GM23338 (cell line): ENCODE measurements at regions not wholly inside any gene's neighbourhood (a gene's known extent, or its start where the extent isn't known, plus 50 kb on each side); places are given as distances from the start of the nearest gene placed in this dataset.

ENCODE experiments used
- ATAC-seq: fragments of 200-7000 bp; cut with Tn5 transposase; 3 replicates; pipeline ENCODE4 v1.9.1; 2020
- DNase-seq: peaks from one replicate; pipeline ENCODE4 v3.0.0-alpha.2; 2015; ENCODE audit warnings: low spot score
- H2AFZ ChIP-seq: fragments of 200-600 bp; sonication (generic); 2 replicates; pipeline ENCODE4 v1.8.0; 2016; ENCODE audit warnings: antibody characterized with exemption, mild to moderate bottlenecking, moderate library complexity
- H3F3A ChIP-seq: fragments of 200-600 bp; sonication (generic); replicated peaks from 2 replicates; pipeline ENCODE4 v1.8.0; 2017; ENCODE audit warnings: antibody characterized with exemption, mixed run types, low read depth
- H3K27ac ChIP-seq: fragments of 200-600 bp; sonication (generic); 2 replicates; pipeline ENCODE4 v1.6.1; 2016; ENCODE audit warnings: low read depth
- H3K27me3 ChIP-seq: fragments of 200-600 bp; sonication (generic); 2 replicates; pipeline ENCODE4 v1.8.0; 2016; ENCODE audit warnings: mild to moderate bottlenecking, mixed run types, moderate library complexity; ENCODE audit not compliant: insufficient read depth
- H3K36me3 ChIP-seq: fragments of 200-600 bp; sonication (generic); 2 replicates; pipeline ENCODE4 v1.8.0; 2016; ENCODE audit warnings: mild to moderate bottlenecking; ENCODE audit not compliant: insufficient read depth
- H3K4me1 ChIP-seq: fragments of 200-600 bp; sonication (generic); 2 replicates; pipeline ENCODE4 v1.8.0; 2016; ENCODE audit warnings: mild to moderate bottlenecking, moderate library complexity; ENCODE audit not compliant: insufficient read depth
- H3K4me2 ChIP-seq: fragments of 200-600 bp; sonication (generic); 2 replicates; pipeline ENCODE4 v1.7.1; 2017; ENCODE audit warnings: mixed run types
- H3K4me3 ChIP-seq: fragments of 200-600 bp; sonication (generic); 2 replicates; pipeline ENCODE4 v1.6.1; 2016; ENCODE audit warnings: mixed run types
- H3K79me2 ChIP-seq: fragments of 200-600 bp; sonication (generic); replicated peaks from 2 replicates; pipeline ENCODE4 v1.8.0; 2017; ENCODE audit warnings: mild to moderate bottlenecking; ENCODE audit not compliant: insufficient read depth
- H3K9me2 ChIP-seq: fragments of 200-600 bp; sonication (generic); 2 replicates; pipeline ENCODE4 v1.8.0; 2017; ENCODE audit not compliant: insufficient read depth
- H4K20me1 ChIP-seq: fragments of 200-600 bp; sonication (generic); replicated peaks from 2 replicates; pipeline ENCODE4 v1.8.0; 2017; ENCODE audit warnings: mild to moderate bottlenecking; ENCODE audit not compliant: insufficient read depth
- H3K27ac Mint-ChIP-seq: 2 replicates; pipeline ENCODE4 v1.8.0; 2020; ENCODE audit warnings: inconsistent platforms, mild to moderate bottlenecking, moderate library complexity, mixed read lengths
- H3K27me3 Mint-ChIP-seq: 3 replicates; pipeline ENCODE4 v1.8.0; 2022; ENCODE audit warnings: low read depth, mild to moderate bottlenecking, moderate library complexity, mixed read lengths, inconsistent platforms; ENCODE audit not compliant: insufficient read depth, poor library complexity
- H3K36me3 Mint-ChIP-seq: 3 replicates; pipeline ENCODE4 v1.8.0; 2021; ENCODE audit warnings: low read depth, mild to moderate bottlenecking, inconsistent platforms, moderate library complexity, mixed read lengths
- H3K4me1 Mint-ChIP-seq: 3 replicates; pipeline ENCODE4 v1.8.0; 2020; ENCODE audit warnings: mild to moderate bottlenecking, inconsistent platforms, mixed read lengths
- H3K4me3 Mint-ChIP-seq: 3 replicates; pipeline ENCODE4 v1.8.0; 2021; ENCODE audit warnings: moderate library complexity, mild to moderate bottlenecking, inconsistent platforms, mixed read lengths
- H3K9me3 Mint-ChIP-seq: 3 replicates; pipeline ENCODE4 v1.8.0; 2020; ENCODE audit warnings: moderate library complexity, mild to moderate bottlenecking, inconsistent platforms, mixed read lengths
- CREB1 ChIP-seq: fragments of 250-450 bp; sonication (Bioruptor Pico); IDR thresholded peaks from 2 replicates; pipeline ENCODE4 v1.5.0; 2020; ENCODE audit warnings: low read depth, mild to moderate bottlenecking, moderate library complexity
- CTCF ChIP-seq, 2 experiments: fragments of 200-600 bp in 1 of 2; sonication (generic) in 1 of 2; conservative IDR thresholded peaks; 2 replicates each; pipeline versions ENCODE4 v1.5.1 to v1.6.1; 2016 to 2017; ENCODE audit warnings: antibody characterized with exemption in 2 of 2, low read depth in 2 of 2, mild to moderate bottlenecking in 2 of 2, moderate library complexity in 1 of 2
- ETS1 ChIP-seq: IDR thresholded peaks from 2 replicates; pipeline ENCODE4 v1.6.1; 2016; ENCODE audit warnings: antibody characterized with exemption
- EZH2 ChIP-seq: fragments of 200-600 bp; sonication (generic); IDR thresholded peaks from one replicate; pipeline ENCODE4 v1.8.0; 2017; ENCODE audit warnings: antibody characterized with exemption, mild to moderate bottlenecking, low read depth; ENCODE audit not compliant: unreplicated experiment
- EZH2phosphoT487 ChIP-seq: fragments of 200-600 bp; sonication (generic); IDR thresholded peaks from one replicate; pipeline ENCODE4 v1.8.1; 2018; ENCODE audit warnings: antibody characterized with exemption; ENCODE audit not compliant: unreplicated experiment
- NANOG ChIP-seq: IDR thresholded peaks from 2 replicates; pipeline ENCODE4 v1.6.1; 2016; ENCODE audit warnings: antibody characterized with exemption, borderline replicate concordance
- REST ChIP-seq: IDR thresholded peaks from one replicate; pipeline ENCODE4 v1.6.1; 2018; ENCODE audit warnings: antibody characterized with exemption; ENCODE audit not compliant: unreplicated experiment
- ZNF114 ChIP-seq: fragments of 250-450 bp; sonication (Bioruptor Pico); IDR thresholded peaks from 2 replicates; pipeline ENCODE4 v1.5.0; 2020; ENCODE audit warnings: mild to moderate bottlenecking, moderate library complexity
- ZNF331 ChIP-seq: fragments of 250-450 bp; sonication (Bioruptor Pico); IDR thresholded peaks from 2 replicates; pipeline ENCODE4 v1.5.0; 2020; ENCODE audit warnings: low read depth, mild to moderate bottlenecking, moderate library complexity
- ZNF462 ChIP-seq: fragments of 250-450 bp; sonication (Bioruptor Pico); IDR thresholded peaks from 2 replicates; pipeline ENCODE4 v1.5.0; 2020; ENCODE audit warnings: mild to moderate bottlenecking, moderate library complexity

- Mint-ChIP-seq H3K9me3 (no peaks in the 10 kb centered on the region), H3K4me1 (peaks cover 6% of the 10 kb centered on the region), H3K27ac (no peak overlapping the region), H3K4me3 (no peak overlapping the region), H3K36me3 (no peaks in the 10 kb centered on the region), H3K27me3 (no peaks in the 10 kb centered on the region)
- Histone ChIP-seq H4K20me1 (no peaks in the 10 kb centered on the region), H3F3A (no peaks in the 10 kb centered on the region), H3K9me2 (no peaks in the 10 kb centered on the region), H2AFZ (no peak overlapping the region; the same call in 1 of the 2 replicates), H3K27ac (no peak overlapping the region), H3K4me1 (peaks cover 6% of the 10 kb centered on the region), H3K79me2 (no peaks in the 10 kb centered on the region), H3K4me2 (peak overlapping the region; percentile 21; the same call in 1 of the 2 replicates), H3K27me3 (no peaks in the 10 kb centered on the region), H3K4me3 (no peak overlapping the region), H3K36me3 (no peaks in the 10 kb centered on the region)
- DNase-seq: peak; percentile 26
- TF ChIP-seq ZNF114 (CRISPR knock-in tag) (no peak), REST (no peak), EZH2phosphoT487 (no peak), ZNF462 (no peak), CREB1 (CRISPR knock-in tag) (no peak), CTCF (conservative IDR thresholded peaks at IDR 0.05; ENCODE audit: low read depth in 2 of 2) (no peak), ETS1 (no peak), ZNF331 (CRISPR knock-in tag) (no peak), NANOG (no peak), EZH2 (no peak)
- peak; percentile 61 for ATAC-seq
Measured at GRCh38 chr5:152607401-152608160, 202.5 kb upstream of the NMUR2 start.
